ENCODE measurements at regions not wholly inside any gene's neighbourhood (a gene's known extent, or its start where the extent isn't known, plus 50 kb on each side); places are given as distances from the start of the nearest gene placed in this dataset.

DNA sequence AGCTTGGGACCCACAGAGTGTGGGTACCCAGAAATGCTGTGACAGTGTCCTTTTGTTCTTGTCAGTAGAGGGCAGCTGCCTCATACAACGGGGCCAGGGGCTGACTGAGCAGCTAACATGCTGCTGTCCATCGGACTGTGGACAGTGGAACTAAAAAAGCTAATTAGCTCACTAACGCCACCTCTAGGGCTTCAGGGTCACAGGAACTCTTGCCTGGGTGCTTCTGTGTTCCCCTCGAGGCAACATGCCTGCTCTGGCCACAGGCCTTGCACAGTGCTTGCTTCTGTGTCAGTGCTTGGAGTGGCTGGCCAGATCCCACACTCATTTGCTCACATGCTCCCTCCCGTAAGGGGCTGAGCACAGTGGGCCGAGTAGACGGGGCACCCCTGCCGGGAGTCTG lies 377.0 kb downstream of the OLFM4 start:
- TF ChIP-seq CTCF (IDR thresholded peaks at IDR 0.05) (no peak), POLR2A (IDR thresholded peaks at IDR 0.05) (no peak)
